SH-SY5Y (cell line): ENCODE measurements at regions not wholly inside any gene's neighbourhood (a gene's known extent, or its start where the extent isn't known, plus 50 kb on each side); places are given as distances from the start of the nearest gene placed in this dataset.

Experiments
- GATA2 ChIP-seq: IDR thresholded peaks from 2 replicates; pipeline ENCODE4 v1.6.1; 2011; ENCODE audit warnings: mild to moderate bottlenecking, low read depth, low read length
- GATA3 ChIP-seq: IDR thresholded peaks from 2 replicates; pipeline ENCODE4 v1.6.1; 2011; ENCODE audit warnings: low read depth, mild to moderate bottlenecking, low read length, moderate library complexity

GRCh38 chr10:44064317-44064716, 320.6 kb downstream of the CXCL12 start:
- TF ChIP-seq GATA3 (no peak), GATA2 (no peak)
